ENCODE measurements at regions not wholly inside any gene's neighbourhood (a gene's known extent, or its start where the extent isn't known, plus 50 kb on each side); places are given as distances from the start of the nearest gene placed in this dataset.

DNA sequence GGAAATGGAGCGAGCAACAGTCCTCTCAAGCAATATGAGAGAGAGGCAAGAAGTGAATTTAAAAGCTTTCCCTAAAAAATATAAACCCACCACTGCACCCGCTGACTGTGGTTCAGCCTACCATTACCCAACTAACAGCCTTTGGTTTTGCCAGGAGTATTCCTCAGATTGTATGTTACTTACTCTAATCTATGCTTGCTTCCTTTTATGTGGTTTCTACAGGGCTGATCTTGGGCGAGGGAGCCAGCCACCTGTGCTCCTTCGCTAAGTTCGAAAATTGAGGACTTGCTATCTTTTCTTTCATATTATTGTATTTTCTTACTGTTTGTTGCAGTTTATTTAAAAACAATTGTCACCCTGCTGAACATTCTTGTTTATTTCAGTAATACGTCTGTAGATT lies 101.1 kb downstream of the DDX53 start:
- Histone ChIP-seq H3K9me3 (peaks cover 0 to 6% of the 10 kb centered on the region in 2 donors), H3K4me1 (no peaks in the 10 kb centered on the region), H3K27ac (no peak overlapping the region), H3K4me3 (no peak overlapping the region), H3K27me3 (no peaks in the 10 kb centered on the region), H3K36me3 (no peaks in the 10 kb centered on the region)
- intact Hi-C loops (cut with DNase I; ENCODE audit: low total_unique reads): no loop called here
- TF ChIP-seq, protein P1, sequence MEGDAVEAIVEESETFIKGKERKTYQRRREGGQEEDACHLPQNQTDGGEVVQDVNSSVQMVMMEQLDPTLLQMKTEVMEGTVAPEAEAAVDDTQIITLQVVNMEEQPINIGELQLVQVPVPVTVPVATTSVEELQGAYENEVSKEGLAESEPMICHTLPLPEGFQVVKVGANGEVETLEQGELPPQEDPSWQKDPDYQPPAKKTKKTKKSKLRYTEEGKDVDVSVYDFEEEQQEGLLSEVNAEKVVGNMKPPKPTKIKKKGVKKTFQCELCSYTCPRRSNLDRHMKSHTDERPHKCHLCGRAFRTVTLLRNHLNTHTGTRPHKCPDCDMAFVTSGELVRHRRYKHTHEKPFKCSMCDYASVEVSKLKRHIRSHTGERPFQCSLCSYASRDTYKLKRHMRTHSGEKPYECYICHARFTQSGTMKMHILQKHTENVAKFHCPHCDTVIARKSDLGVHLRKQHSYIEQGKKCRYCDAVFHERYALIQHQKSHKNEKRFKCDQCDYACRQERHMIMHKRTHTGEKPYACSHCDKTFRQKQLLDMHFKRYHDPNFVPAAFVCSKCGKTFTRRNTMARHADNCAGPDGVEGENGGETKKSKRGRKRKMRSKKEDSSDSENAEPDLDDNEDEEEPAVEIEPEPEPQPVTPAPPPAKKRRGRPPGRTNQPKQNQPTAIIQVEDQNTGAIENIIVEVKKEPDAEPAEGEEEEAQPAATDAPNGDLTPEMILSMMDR (IDR thresholded peaks at IDR 0.05): no peak
- no peak for TF ChIP-seq POLR2A (IDR thresholded peaks at IDR 0.05)
- TF ChIP-seq POLR2AphosphoS5 (IDR thresholded peaks at IDR 0.05): no peak
- DNase-seq (ENCODE audit: low spot score in 2 of 2): no peak

DNA sequence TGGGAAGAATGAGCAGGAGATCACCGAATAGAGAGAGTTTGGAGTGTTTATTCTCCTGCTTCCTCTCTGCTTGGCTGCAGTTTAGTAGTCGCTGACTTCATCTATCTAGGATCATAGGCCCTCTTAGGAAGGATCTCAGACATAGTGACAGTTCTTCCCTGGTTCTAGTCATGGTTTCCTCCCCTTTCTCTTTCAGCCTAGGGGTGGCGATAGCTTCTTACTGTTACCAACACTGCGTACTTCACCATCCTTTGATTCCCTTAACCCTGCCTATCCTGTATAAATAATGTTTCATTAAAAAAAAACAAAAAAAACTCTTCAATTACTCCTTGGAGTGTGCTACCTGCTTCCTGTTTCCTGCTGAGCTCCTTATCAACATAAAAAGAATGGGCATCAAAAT lies 103.8 kb downstream of the DDX53 start:
- no peaks in the 10 kb centered on the region for H3K27me3 ChIP-seq
- DNase-seq (ENCODE audit: low spot score in 2 of 2): no peak
- no peak overlapping the region for H3K4me3 ChIP-seq
- peaks cover 0 to 2% of the 10 kb centered on the region in 2 donors for H3K9me3 ChIP-seq
- intact Hi-C loops (cut with DNase I; ENCODE audit: low total_unique reads): no loop called here
- no peaks in the 10 kb centered on the region for H3K36me3 ChIP-seq
- no peaks in the 10 kb centered on the region for H3K4me1 ChIP-seq
- H3K27ac ChIP-seq: no peak overlapping the region
- no peak for TF ChIP-seq POLR2A (IDR thresholded peaks at IDR 0.05)
- no peak for TF ChIP-seq POLR2AphosphoS5 (IDR thresholded peaks at IDR 0.05)
- TF ChIP-seq, protein P1 (IDR thresholded peaks at IDR 0.05): no peak

DNA sequence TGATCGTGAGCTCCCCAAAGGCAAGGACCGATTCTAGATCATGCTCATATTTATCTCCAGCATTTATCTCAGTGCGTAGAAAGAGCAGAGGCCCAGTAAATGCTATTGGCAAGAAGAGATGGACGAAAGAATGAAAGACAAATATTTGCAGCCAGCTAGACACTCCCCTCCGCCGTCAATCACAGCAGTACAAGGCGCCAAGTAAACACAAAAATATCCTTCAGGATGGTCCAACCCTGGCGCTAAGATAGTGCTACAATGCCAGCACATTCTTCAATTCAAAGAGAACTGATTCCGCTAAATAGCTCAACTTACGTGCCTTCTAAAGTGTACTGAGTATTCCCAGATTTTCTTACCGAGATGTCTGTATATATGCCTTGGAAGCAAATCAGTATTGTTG lies 114.5 kb downstream of the DDX53 start:
- intact Hi-C loops (cut with DNase I; ENCODE audit: low total_unique reads): no loop called here
- no peaks in the 10 kb centered on the region for H3K9me3 ChIP-seq
- H3K36me3 ChIP-seq: no peaks in the 10 kb centered on the region
- H3K27ac ChIP-seq: no peak overlapping the region
- TF ChIP-seq, protein P1 (IDR thresholded peaks at IDR 0.05): no peak
- no peak for TF ChIP-seq POLR2A (IDR thresholded peaks at IDR 0.05)
- no peak for TF ChIP-seq POLR2AphosphoS5 (IDR thresholded peaks at IDR 0.05)
- H3K4me3 ChIP-seq: no peak overlapping the region
- no peak for DNase-seq (ENCODE audit: low spot score in 2 of 2)
- H3K27me3 ChIP-seq: no peaks in the 10 kb centered on the region
- no peaks in the 10 kb centered on the region for H3K4me1 ChIP-seq

DNA sequence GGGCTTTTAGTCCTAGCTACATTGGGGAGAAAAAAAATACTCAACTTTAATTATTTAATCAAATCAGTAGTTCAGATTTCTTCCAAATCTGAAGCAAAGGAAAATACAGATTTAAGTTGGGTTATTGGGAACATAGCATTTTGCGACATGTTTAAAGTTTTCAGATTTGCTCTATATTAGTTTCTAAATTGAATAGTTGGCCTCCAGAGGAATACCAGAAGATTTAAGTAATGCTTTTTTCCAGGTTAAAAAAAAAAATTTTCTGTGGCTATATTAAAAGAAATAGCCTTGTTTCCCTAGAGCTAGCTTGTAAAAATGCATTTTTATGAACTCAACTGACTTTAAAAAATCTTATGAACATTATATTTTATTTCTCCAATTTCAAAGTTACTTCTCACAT lies 115.9 kb downstream of the DDX53 start:
- no peak for DNase-seq (ENCODE audit: low spot score in 2 of 2)
- H3K4me1 ChIP-seq: no peaks in the 10 kb centered on the region
- no peak overlapping the region for H3K4me3 ChIP-seq
- no peak for TF ChIP-seq POLR2A (IDR thresholded peaks at IDR 0.05)
- TF ChIP-seq, protein P1 (IDR thresholded peaks at IDR 0.05): no peak
- TF ChIP-seq POLR2AphosphoS5 (IDR thresholded peaks at IDR 0.05): no peak
- intact Hi-C loops (cut with DNase I; ENCODE audit: low total_unique reads): no loop called here
- no peaks in the 10 kb centered on the region for H3K27me3 ChIP-seq
- no peaks in the 10 kb centered on the region for H3K36me3 ChIP-seq
- H3K9me3 ChIP-seq: no peaks in the 10 kb centered on the region
- no peak overlapping the region for H3K27ac ChIP-seq

DNA sequence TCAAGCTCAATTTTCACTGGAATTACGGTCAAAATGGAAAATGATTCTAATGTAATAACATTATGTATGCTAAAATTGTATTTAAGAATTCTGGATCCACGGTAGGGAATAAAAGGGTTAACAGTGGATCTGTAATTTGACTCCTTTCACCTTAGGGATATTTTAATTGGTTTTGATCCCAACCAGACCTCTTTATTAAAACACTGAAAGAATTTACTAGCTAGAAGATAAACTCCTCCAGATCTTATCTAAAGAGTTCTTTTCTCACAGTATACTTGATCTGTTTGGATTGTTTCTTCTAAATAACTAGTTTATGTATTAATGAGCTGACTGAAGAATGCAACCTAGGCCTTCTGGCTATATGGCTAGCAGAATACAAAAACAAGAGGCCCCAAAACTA lies 118.4 kb downstream of the DDX53 start:
- Histone ChIP-seq H3K4me1 (no peaks in the 10 kb centered on the region), H3K27ac (no peak overlapping the region)
- intact Hi-C loops (cut with DNase I; ENCODE audit: low total_unique reads): no loop called here

More for the DNA sequence above, 118.4 kb downstream of the DDX53 start:
- no peaks in the 10 kb centered on the region for H3K36me3 ChIP-seq
- no peak for DNase-seq (ENCODE audit: low spot score in 2 of 2)
- H3K9me3 ChIP-seq: no peaks in the 10 kb centered on the region
- H3K4me3 ChIP-seq: no peak overlapping the region
- TF ChIP-seq, protein P1 (IDR thresholded peaks at IDR 0.05): no peak
- TF ChIP-seq POLR2A (IDR thresholded peaks at IDR 0.05): no peak
- TF ChIP-seq POLR2AphosphoS5 (IDR thresholded peaks at IDR 0.05): no peak
- H3K27me3 ChIP-seq: no peaks in the 10 kb centered on the region

Data from breast epithelium (tissue), 4 donors.